22Rv1 (cell line): ENCODE measurements at regions not wholly inside any gene's neighbourhood (a gene's known extent, or its start where the extent isn't known, plus 50 kb on each side); places are given as distances from the start of the nearest gene placed in this dataset.

ENCODE experiments used
- ZFX ChIP-seq: fragments of 450-650 bp; IDR thresholded peaks from 2 replicates; pipeline ENCODE4 v1.6.1; 2017; ENCODE audit warnings: antibody characterized with exemption, borderline replicate concordance
- TF ChIP-seq, protein P1 (sequence below): fragments of 450-650 bp; IDR thresholded peaks from 2 replicates; pipeline ENCODE4 v1.5.1; 2017; ENCODE audit warnings: mild to moderate bottlenecking

GRCh38 chr5:74538206-74538661, 102.3 kb downstream of the ENC1 start:
- TF ChIP-seq, protein P1, sequence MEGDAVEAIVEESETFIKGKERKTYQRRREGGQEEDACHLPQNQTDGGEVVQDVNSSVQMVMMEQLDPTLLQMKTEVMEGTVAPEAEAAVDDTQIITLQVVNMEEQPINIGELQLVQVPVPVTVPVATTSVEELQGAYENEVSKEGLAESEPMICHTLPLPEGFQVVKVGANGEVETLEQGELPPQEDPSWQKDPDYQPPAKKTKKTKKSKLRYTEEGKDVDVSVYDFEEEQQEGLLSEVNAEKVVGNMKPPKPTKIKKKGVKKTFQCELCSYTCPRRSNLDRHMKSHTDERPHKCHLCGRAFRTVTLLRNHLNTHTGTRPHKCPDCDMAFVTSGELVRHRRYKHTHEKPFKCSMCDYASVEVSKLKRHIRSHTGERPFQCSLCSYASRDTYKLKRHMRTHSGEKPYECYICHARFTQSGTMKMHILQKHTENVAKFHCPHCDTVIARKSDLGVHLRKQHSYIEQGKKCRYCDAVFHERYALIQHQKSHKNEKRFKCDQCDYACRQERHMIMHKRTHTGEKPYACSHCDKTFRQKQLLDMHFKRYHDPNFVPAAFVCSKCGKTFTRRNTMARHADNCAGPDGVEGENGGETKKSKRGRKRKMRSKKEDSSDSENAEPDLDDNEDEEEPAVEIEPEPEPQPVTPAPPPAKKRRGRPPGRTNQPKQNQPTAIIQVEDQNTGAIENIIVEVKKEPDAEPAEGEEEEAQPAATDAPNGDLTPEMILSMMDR = no peak
- TF ChIP-seq ZFX = no peak
